Small intestine (tissue), 7 donors: ENCODE measurements at regions not wholly inside any gene's neighbourhood (a gene's known extent, or its start where the extent isn't known, plus 50 kb on each side); places are given as distances from the start of the nearest gene placed in this dataset.

Experiments used
- DNase-seq, 2 donors: peaks; one replicate each; pipeline versions ENCODE4 v3.0.0 to v3.0.0-alpha.2; 2013
- FAIRE-seq: peaks from 2 replicates; lab custom pipeline; 2012; peaks lifted over from hg19 to GRCh38; lab: Jason Lieb, UNC
- H3K27ac ChIP-seq, 3 donors: one replicate each; pipeline ENCODE4 v1.5.1; 2013; ENCODE audit warnings: low read length in 2 of 3, mild to moderate bottlenecking in 2 of 3, control low read depth in 1 of 3, inconsistent platforms in 1 of 3, low read depth in 1 of 3, moderate library complexity in 1 of 3
- H3K27me3 ChIP-seq, 3 donors: one replicate each; pipeline ENCODE4 v1.6.1; 2013; ENCODE audit warnings: low read length in 3 of 3, inconsistent platforms in 1 of 3; ENCODE audit not compliant: control insufficient read depth in 3 of 3, insufficient read depth in 3 of 3
- H3K36me3 ChIP-seq, 3 donors: one replicate each; pipeline ENCODE4 v1.6.1; 2013; ENCODE audit warnings: low read length in 3 of 3, inconsistent platforms in 1 of 3, low read depth in 1 of 3, mild to moderate bottlenecking in 1 of 3, moderate library complexity in 1 of 3; ENCODE audit not compliant: control insufficient read depth in 3 of 3, insufficient read depth in 2 of 3
- H3K4me1 ChIP-seq, 3 donors: one replicate each; pipeline ENCODE4 v1.6.1; 2013; ENCODE audit warnings: low read length in 2 of 3, inconsistent platforms in 1 of 3, low read depth in 1 of 3, mild to moderate bottlenecking in 1 of 3, moderate library complexity in 1 of 3; ENCODE audit not compliant: control insufficient read depth in 3 of 3, insufficient read depth in 2 of 3
- H3K4me3 ChIP-seq, 3 donors: one replicate each; pipeline ENCODE4 v1.5.1; 2013; ENCODE audit warnings: low read length in 3 of 3, control low read depth in 1 of 3, inconsistent platforms in 1 of 3, low read depth in 1 of 3, mild to moderate bottlenecking in 1 of 3, moderate library complexity in 1 of 3
- H3K9me3 ChIP-seq, 2 donors: one replicate each; pipeline ENCODE4 v1.6.1; 2013; ENCODE audit warnings: low read depth in 1 of 2, low read length in 1 of 2; ENCODE audit not compliant: control insufficient read depth in 2 of 2, insufficient read depth in 1 of 2
- WGBS, 3 donors: extraction: QIAGEN DNeasy Blood & Tissue Kit; methylation state at CpG; one replicate each; pipeline ENCODE4 v1.1.7; 2013; 5-methylcytosine and 5-hydroxymethylcytosine counted together
- donor health status: healthy with polysubstance abuse.
- donor health status: control.
- donor health status: control.
- donor health status: Bipolar disorder and iron deficiency.
- donor health status: healthy.

DNA sequence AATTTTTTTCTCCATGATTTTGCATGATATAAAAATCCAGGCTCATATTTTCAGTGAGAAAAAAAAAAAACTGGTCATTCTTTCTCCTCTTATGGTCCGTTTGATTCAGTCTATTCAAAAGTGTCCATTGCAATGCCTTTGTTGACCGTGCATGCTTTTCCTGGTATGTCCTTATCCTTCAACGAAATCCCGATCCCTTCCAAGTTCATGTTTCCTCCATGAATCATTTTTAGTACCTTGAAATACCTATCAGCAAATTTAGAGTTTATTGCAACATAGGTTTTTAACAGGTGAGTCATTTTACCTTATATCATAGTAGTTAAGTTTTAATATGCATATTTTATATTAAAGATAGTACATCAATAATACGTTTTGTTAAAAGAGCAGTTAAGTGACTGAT lies 773.8 kb upstream of the CHD1 start:
- Histone ChIP-seq H3K9me3 (no peaks in the 10 kb centered on the region), H3K36me3 (no peaks in the 10 kb centered on the region), H3K27me3 (no peaks in the 10 kb centered on the region), H3K4me1 (no peaks in the 10 kb centered on the region), H3K4me3 (no peak overlapping the region), H3K27ac (no peak overlapping the region)
- DNase-seq (no peak), FAIRE-seq (no peak)
- 75 to 87% (median 76%) methylated on average over 5 of the region's 5 CpGs for WGBS, 3 donors

DNA sequence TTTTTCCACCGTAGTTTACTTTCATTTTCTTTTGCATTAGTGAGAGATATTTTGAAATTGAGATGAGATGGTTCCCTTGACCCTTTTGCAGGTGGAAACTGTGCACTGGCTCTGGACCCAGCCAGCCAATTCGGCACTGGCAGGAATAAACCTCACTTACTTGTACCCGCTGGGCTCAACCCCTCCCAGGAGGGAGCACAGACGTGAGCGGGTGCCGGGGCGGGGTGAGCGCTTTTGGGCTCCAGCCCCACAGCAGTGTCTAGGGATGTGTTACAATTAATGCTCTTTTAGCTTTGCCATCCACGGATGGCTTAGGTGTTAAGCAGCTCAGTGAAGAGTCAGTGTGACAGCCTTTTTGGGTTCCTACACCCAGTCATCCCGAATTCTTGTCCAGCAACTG lies 766.1 kb upstream of the CHD1 start:
- 87 to 92% (median 89%) methylated on average over 10 of the region's 10 CpGs for WGBS, 3 donors
- H3K9me3 ChIP-seq: no peaks in the 10 kb centered on the region
- FAIRE-seq (no peak), DNase-seq (no peak)
- no peaks in the 10 kb centered on the region for H3K36me3 ChIP-seq
- no peaks in the 10 kb centered on the region for H3K27me3 ChIP-seq
- no peak overlapping the region for H3K27ac ChIP-seq
- H3K4me1 ChIP-seq: no peaks in the 10 kb centered on the region
- no peak overlapping the region for H3K4me3 ChIP-seq

GRCh38 chr5:99686538-99686937 lies 757.7 kb upstream of the CHD1 start:
- no peaks in the 10 kb centered on the region for H3K4me1 ChIP-seq
- FAIRE-seq (no peak), DNase-seq (no peak)
- H3K9me3 ChIP-seq: no peaks in the 10 kb centered on the region
- H3K4me3 ChIP-seq: no peak overlapping the region
- H3K27me3 ChIP-seq: no peaks in the 10 kb centered on the region
- WGBS, 3 donors: 52 to 65% (median 57%) methylated on average over 7 of the region's 7 CpGs
- no peaks in the 10 kb centered on the region for H3K36me3 ChIP-seq
- H3K27ac ChIP-seq: no peak overlapping the region

DNA sequence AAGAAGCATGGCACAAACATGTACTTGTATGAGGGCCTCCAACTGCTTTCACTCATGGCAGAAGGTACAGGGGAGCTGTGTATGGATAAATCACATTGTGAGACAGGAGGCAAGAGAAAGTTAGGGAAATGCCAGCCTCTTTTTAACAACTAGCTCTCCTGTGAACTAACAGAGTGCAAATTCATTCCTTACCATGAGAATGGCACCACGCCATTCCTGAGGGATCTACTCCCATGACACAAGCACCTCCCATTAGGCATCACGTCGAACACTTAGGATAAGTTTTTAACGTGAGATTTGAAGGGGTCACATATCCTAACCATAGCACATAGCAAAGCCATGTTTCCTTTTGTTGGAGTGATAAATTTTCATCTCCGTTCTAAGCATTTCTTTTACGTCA lies 747.2 kb upstream of the CHD1 start:
- Histone ChIP-seq H3K9me3 (no peaks in the 10 kb centered on the region), H3K4me1 (no peaks in the 10 kb centered on the region), H3K4me3 (no peak overlapping the region), H3K27me3 (no peaks in the 10 kb centered on the region), H3K36me3 (no peaks in the 10 kb centered on the region), H3K27ac (no peak overlapping the region)
- 75 to 82% (median 79%) methylated on average over 6 of the region's 6 CpGs for WGBS, 3 donors
- FAIRE-seq (no peak), DNase-seq (no peak)

DNA sequence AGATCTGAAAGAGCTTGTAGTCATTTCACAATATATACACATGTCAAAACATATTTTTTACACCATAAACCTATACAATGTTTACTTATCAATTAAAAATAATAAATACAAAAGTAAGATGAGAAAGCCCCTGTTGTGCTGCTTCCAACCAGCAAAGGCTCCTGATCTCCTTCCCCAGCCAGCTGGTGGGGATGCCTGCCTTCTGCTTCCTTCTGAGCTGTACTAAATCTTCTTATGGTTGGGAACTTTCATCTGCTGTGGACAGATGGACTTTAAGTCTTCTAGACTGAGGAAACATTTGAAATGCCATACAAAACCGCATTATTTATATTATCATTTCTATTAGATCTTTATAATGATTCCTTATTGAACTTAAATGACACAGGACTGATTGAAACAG lies 745.3 kb upstream of the CHD1 start:
- Histone ChIP-seq H3K36me3 (no peaks in the 10 kb centered on the region), H3K27me3 (no peaks in the 10 kb centered on the region), H3K27ac (no peak overlapping the region), H3K4me1 (no peaks in the 10 kb centered on the region), H3K4me3 (no peak overlapping the region), H3K9me3 (no peaks in the 10 kb centered on the region)
- FAIRE-seq (no peak), DNase-seq (no peak)
- WGBS, 3 donors: 50 to 71% (median 71%) methylated on average over 1 of the region's 1 CpG

DNA sequence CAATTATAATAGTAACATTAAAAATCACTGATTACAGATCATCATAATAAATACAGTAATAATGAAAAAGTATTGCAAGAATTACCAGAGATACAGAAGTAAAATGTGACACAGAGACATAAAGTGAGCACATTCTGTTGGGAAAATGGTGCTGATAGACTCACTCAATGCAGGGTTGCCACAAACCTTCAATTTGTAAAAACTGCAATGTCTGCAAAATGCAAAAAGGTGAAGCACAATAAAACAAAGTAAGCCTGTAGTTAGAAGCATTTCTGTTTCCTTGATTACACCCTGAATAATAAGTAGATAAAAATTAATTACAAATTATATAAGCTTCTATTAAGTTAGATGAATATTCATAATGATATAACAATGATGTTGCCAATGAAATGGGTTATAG lies 736.2 kb upstream of the CHD1 start:
- Histone ChIP-seq H3K27ac (no peak overlapping the region), H3K36me3 (no peaks in the 10 kb centered on the region), H3K27me3 (no peaks in the 10 kb centered on the region), H3K4me3 (no peak overlapping the region), H3K4me1 (no peaks in the 10 kb centered on the region), H3K9me3 (no peaks in the 10 kb centered on the region)
- DNase-seq (no peak), FAIRE-seq (no peak)

GRCh38 chr5:99651298-99651697 lies 722.5 kb upstream of the CHD1 start:
- no peaks in the 10 kb centered on the region for H3K4me1 ChIP-seq
- no peak overlapping the region for H3K4me3 ChIP-seq
- no peaks in the 10 kb centered on the region for H3K9me3 ChIP-seq
- H3K27me3 ChIP-seq: no peaks in the 10 kb centered on the region
- DNase-seq (no peak), FAIRE-seq (no peak)
- H3K36me3 ChIP-seq: no peaks in the 10 kb centered on the region
- no peak overlapping the region for H3K27ac ChIP-seq

DNA sequence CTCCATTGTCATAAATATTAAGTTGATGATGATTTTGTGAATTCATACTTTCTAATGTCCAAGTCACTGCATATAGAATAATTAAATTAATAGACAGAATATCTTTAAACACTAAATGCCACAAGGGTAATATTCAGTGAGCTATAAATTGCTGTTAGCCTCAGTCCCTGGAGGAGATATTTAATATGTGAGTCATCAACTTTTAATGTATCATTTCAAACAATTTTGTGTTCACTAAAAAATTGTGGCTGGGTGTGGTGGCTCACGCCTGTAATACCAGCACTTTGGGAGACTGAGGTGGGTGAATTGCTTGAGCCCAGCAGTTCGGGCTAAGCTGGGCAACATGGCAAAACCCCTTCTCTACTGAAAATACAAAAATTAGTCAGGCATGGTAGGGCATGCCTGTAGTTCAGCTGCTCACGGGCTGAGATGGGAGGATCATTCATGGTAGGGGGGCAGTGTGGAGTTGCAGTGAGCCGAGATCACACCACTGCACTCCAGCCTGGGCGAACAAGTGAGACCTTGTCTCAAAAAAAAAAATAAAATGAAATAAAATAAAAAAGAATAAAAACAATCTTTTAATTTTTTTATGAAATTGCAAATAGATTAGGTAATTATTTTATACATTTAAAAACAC lies 717.3 kb upstream of the CHD1 start:
- no peak overlapping the region for H3K4me3 ChIP-seq
- FAIRE-seq (peak; percentile 49), DNase-seq (no peak)
- no peak overlapping the region for H3K27ac ChIP-seq
- H3K4me1 ChIP-seq: no peaks in the 10 kb centered on the region
- H3K9me3 ChIP-seq: no peaks in the 10 kb centered on the region
- no peaks in the 10 kb centered on the region for H3K36me3 ChIP-seq
- H3K27me3 ChIP-seq: no peaks in the 10 kb centered on the region
- 60 to 71% (median 63%) methylated on average over 5 of the region's 5 CpGs for WGBS, 3 donors

GRCh38 chr5:99644822-99645221 lies 716.0 kb upstream of the CHD1 start:
- Histone ChIP-seq H3K4me1 (no peaks in the 10 kb centered on the region), H3K4me3 (no peak overlapping the region), H3K27me3 (no peaks in the 10 kb centered on the region), H3K27ac (no peak overlapping the region), H3K36me3 (no peaks in the 10 kb centered on the region), H3K9me3 (no peaks in the 10 kb centered on the region)
- DNase-seq (no peak), FAIRE-seq (no peak)
- WGBS, 3 donors: 60 to 66% (median 63%) methylated on average over 1 of the region's 1 CpG
